ENCODE measurements at regions not wholly inside any gene's neighbourhood (a gene's known extent, or its start where the extent isn't known, plus 50 kb on each side); places are given as distances from the start of the nearest gene placed in this dataset.

- no peaks in the 10 kb centered on the region for H3K4me1 ChIP-seq (ENCODE audit: insufficient read depth, low read length)
- no peak overlapping the region for H3K14ac ChIP-seq (ENCODE audit: insufficient read depth, low read length)
- Mint-ChIP-seq H3K36me3 (ENCODE audit: insufficient read depth in 1 of 3, low read depth in 3 of 3) (no peaks in the 10 kb centered on the region), H3K27me3 (ENCODE audit: low read depth) (no peaks in the 10 kb centered on the region; the same call in 1 of the 2 replicates), H3K4me1 (peaks cover 2 to 3% of the 10 kb centered on the region in 2 experiments; a peak in 1 of 4 replicates), H3K4me3 (no peak overlapping the region), H3K9me3 (no peaks in the 10 kb centered on the region; a peak in 1 of 5 replicates), H3K27ac (no peak overlapping the region)
- no peak overlapping the region for H3K56ac ChIP-seq (ENCODE audit: insufficient read length, low read depth, low read length)
- no peak overlapping the region for H3K18ac ChIP-seq (ENCODE audit: insufficient read length, low read depth, low read length)
- H3K9me3 ChIP-seq (ENCODE audit: control insufficient read depth, low read depth, low read length), result no peaks in the 10 kb centered on the region
- H3K27ac ChIP-seq (ENCODE audit: insufficient read length, low read depth, low read length), result no peak overlapping the region
- H3T11ph ChIP-seq (ENCODE audit: low read length), result no peak overlapping the region
- H4K8ac ChIP-seq (replicated peaks; ENCODE audit: insufficient read length, low read depth, low read length), result no peak overlapping the region
- H3K27me3 ChIP-seq (ENCODE audit: insufficient read depth, low read length), result no peaks in the 10 kb centered on the region
- H4K91ac ChIP-seq (ENCODE audit: insufficient read length, low read depth, low read length), result no peak overlapping the region
- no peak overlapping the region for H3K9ac ChIP-seq (ENCODE audit: extremely low read depth, insufficient read length, low read length)
- no peak overlapping the region for H2AK5ac ChIP-seq (ENCODE audit: insufficient read length, low read length)
- no peak overlapping the region for H2BK120ac ChIP-seq (ENCODE audit: low read depth, low read length, poor library complexity, severe bottlenecking)
- no peak overlapping the region for H2BK20ac ChIP-seq (ENCODE audit: low read depth, low read length, poor library complexity, severe bottlenecking)
- no peaks in the 10 kb centered on the region for H3K79me2 ChIP-seq (ENCODE audit: insufficient read depth, low read length)
- no peak for TF ChIP-seq CTCF (conservative IDR thresholded peaks at IDR 0.05)
- H3K4ac ChIP-seq (ENCODE audit: low read depth, low read length), result no peak overlapping the region
- H4K20me1 ChIP-seq (ENCODE audit: control insufficient read depth, insufficient read depth, insufficient read length), result no peaks in the 10 kb centered on the region
- no peak for DNase-seq
- H3K23ac ChIP-seq (ENCODE audit: insufficient read length, low read depth, low read length), result no peak overlapping the region
- H2BK5ac ChIP-seq (ENCODE audit: insufficient read length, low read length), result no peak overlapping the region
- no peak overlapping the region for H2BK15ac ChIP-seq (ENCODE audit: low read depth, low read length)
- no CpG with 5 or more reads among the region's 2 CpGs for WGBS (ENCODE audit: extremely low coverage, insufficient read length, low lambda C conversion rate)
- no peak overlapping the region for H2AFZ ChIP-seq (ENCODE audit: low read length)
- no peak overlapping the region for H4K5ac ChIP-seq (ENCODE audit: insufficient read length, low read depth, low read length)
- H2BK12ac ChIP-seq (ENCODE audit: insufficient read length, low read depth, low read length), result no peak overlapping the region
- H3K4me2 ChIP-seq (ENCODE audit: insufficient read depth, insufficient read length, low read length), result no peak overlapping the region
- H3K23me2 ChIP-seq (ENCODE audit: insufficient read length, low read depth, low read length, poor library complexity, severe bottlenecking), result no peaks in the 10 kb centered on the region
- H3K79me1 ChIP-seq (ENCODE audit: insufficient read depth, low read depth, low read length, poor library complexity, severe bottlenecking), result no peaks in the 10 kb centered on the region
Observed at GRCh38 chr13:61768175-61768574, 352.5 kb upstream of the PCDH20 start.
